Myocyte (in vitro differentiated cells): ENCODE measurements at regions not wholly inside any gene's neighbourhood (a gene's known extent, or its start where the extent isn't known, plus 50 kb on each side); places are given as distances from the start of the nearest gene placed in this dataset.
A peak's percentile ranks its signal among the peaks of the same experiment; 100 is the strongest.
"Not testable (repeated sequence)": the region's sequence is repeated elsewhere in the genome, so short reads cannot be mapped to it uniquely, and the experiment has no call there.

ENCODE experiments used
- DNase-seq: peaks from one replicate; pipeline ENCODE4 v3.0.0-alpha.2; 2012; ENCODE audit warnings: low read depth

DNA sequence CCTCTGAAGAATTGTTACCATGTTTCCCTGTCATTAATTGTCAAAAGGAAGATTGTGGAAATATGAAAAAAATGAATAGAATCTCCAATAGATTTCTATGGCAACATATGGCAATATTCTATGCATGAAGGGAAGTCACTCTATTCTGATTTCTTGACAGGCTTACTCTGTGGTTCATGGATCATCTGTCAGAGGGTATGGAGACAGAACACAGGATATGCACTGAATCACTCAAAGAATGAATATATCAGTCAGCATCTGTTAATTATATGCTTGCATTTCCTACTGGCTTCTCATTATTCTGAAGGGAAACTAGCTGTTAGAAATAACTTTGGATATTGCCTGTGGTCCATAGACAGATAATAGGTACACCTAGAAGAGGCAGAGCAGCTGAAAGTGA, 918.9 kb downstream of the DTWD2 start:
- DNase-seq, result no peak

DNA sequence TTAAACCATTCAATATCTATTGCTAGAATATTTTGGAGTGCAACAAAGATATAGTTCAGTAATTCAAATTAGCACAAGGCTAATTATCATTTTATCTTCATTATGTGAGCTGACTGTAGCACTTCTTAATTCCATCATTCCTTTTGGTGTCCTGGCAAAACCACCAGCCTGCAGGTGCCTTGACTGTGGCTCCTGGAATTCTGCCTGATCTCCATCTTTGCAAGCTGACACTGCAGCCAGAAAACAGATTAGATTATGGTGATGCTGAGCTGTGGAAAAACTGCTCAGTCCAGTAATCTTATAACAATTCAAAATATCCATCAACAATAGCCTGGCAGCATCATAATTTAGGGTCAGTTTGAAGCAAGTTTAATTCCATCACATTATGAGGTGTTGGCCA, 919.5 kb downstream of the DTWD2 start:
- no peak for DNase-seq

DNA sequence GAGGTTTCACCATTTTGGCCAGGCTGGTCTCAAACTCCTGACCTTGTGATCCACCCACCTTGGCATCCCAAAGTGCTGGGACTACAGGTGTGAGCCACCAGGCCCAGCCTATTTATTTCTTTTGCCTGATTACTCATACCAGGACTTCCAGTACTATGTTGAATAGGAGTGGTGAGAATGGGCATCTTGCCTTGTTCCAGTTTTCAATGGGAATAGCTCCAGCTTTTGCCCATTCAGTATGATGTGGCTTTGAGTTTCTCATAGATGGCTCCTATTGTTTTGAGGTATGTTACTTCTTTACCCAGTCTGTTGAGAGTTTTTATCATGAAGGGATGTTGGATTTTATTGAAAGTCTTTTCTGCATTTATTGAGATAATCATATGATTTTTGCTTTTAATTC, 924.5 kb downstream of the DTWD2 start:
- DNase-seq, result not testable (repeated sequence)

DNA sequence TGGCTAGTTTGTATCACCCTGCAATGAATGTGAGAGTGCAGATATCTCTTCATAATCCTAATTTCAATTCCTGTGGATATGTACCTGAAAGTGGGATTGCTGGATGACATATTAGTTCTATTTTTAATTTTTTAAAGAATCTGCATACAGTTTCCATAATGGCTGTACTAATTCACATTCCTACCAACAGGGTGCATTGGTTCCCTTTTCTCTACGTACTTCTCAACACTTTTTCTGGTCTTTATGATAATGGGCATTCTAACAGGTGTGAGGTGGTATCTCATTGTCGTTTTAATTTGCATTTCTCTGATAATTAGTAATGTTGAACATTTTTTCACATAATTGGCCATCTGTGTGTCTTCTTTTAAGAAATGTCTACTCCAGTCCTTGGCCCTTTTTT, 927.5 kb downstream of the DTWD2 start:
- DNase-seq, result no peak

DNA sequence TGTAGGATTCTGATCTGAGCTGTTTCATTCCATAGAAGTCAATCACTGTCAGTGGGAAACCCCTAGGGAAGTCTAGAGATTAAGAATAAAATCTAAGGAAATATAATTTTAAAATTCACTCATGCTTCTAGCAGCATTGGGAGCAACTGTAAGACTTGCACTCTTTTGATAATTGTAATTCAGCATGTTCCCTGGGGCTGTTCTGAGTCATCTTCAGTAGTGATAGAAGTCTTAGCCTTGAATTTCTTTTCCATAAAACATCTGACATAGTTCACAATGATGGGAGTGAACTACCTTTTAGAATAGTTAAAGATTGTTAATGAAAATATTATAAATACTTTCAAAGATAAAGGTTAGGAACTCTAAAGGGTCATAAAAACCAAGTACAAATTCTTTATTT, 935.8 kb downstream of the DTWD2 start:
- DNase-seq, result no peak

DNA sequence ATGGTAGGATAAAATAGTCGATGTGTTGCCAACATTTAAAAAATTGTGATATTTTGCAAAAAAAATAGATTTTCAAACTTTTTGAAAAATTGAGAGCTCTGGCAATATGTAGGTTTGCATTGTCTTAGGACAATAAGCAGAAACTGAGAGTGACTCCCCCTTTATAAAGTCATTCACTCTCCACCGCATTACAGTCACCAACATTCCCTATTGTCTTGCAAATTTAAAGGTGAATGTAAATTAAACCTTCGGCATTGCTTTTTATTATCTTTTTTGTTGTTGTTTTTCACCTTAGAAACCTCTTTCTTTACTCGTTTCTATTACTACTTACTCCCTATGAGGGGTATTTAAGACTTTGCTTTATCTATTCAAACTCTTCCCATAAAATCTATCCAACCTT, 944.2 kb downstream of the DTWD2 start:
- DNase-seq, result no peak

DNA sequence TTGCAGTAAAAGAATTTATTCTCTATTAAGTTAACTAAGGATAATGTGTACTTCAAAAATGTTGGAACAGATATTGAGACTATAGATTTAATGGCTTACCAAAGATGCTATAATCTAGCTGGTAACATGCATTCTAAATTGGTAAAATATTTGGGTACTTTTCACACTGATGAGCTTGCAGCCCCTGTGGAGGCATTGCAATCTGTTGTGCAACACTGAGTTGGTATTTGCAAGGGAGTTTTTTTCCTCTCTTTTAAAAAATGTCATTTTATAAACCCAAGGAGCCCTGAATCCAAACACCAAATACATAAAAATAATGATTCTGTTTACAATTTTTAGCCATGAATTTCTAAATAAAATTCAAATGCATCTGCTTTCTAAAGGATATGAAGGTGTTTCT, 944.8 kb downstream of the DTWD2 start:
- no peak for DNase-seq

DNA sequence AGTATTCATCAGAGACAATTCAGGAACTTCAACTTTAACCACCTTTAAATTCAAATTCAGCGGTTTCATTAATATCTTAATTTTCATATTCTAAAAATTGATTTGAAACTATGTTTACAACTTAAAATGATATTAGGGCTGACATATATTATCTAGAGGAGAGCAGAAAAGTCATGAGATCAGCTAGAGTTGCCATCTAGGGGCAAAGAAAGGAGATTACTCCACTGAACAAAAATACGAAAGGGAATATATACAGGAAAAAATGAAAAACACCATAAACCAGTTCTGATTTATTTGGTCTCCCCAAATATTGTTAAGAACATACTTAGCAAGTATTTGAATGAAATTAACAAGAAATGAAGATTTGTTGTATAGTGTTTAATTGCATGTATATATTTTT, 946.3 kb downstream of the DTWD2 start:
- peak; percentile 2 for DNase-seq

DNA sequence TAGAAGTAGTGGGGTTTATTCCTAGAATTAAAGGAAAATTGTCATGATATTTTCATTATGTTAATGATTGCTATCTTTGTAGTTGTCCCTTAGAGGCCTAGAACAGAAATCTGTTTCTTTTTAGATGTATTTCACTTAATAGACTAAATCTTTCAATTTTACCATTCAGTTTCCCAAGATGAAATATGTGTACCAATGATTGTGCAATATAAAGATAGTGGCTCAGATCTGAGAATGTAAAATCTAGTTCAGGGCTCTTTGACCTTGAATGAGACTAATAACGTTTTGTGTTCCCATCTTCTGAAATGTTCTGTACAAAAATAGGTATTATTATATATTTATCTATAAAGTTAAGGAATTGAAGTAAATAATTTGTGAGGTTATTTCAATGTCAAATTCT, 947.9 kb downstream of the DTWD2 start:
- no peak for DNase-seq

DNA sequence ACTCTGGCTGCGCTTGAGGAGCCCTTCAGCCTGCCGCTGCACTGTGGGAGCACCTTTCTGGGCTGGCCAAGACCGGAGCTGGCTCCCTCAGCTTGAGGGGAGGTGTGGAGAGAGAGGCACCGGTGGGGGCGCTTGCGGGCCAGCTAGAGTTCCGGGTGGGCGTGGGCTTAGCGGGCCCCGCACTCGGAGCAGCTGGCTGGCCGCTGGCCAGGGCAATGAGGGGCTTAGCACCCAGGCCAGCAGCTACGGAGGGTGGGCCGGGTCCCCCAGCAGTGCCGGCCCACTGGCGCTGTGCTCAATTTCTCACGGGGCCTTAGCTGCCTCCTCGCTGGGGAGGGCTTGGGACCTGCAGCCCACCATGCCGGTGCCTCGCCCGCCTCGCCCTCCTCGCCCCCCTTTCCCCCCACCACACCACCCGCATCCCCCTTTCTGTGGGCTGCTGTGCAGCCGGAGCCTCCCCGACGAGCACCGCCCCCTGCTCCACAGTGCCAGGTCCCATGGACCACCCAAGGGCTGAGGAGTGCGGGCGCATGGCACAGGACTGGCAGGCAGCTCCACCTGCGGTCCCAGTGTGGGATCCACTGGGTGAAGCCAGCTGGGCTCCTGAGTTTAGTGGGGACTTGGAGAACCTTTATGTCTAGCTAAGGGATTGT, 954.5 kb downstream of the DTWD2 start:
- DNase-seq, result no peak

DNA sequence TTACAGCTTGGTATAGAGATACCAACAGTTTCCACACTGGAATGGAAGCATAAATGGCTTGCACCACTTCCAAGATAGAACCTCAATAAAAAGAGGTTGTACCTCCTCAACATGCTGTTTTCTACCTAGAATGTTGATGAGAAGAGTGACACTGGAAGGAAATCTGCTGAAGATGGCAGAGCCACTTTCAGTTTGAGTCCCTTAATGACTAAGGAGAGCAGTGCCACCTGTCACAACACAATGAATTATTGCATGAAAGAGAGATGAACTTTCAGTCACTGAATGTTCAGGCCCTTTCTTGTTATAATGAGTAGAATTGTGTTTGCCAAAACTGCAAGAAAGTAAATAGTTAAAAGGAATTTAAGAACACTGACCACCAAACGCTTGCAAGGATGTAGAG, 958.5 kb downstream of the DTWD2 start:
- no peak for DNase-seq

DNA sequence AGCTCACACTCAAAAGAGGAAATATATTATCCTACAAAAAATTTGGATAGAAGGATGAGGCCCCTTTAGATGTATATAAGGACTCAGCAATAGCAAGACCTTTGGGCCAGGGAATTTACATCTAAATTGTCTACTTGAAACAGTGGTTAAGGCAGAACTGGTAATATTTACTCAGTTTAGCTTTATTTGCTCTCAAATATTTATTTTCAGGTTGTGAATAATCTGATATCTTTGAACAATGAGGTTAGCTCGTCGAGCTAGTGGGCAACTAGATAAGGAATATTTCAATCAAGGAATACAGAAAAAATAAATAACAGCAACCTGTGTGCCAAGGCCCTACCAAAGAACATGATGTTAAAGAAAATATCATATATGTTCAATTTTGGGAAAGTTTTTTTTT, 966.3 kb downstream of the DTWD2 start:
- no peak for DNase-seq

DNA sequence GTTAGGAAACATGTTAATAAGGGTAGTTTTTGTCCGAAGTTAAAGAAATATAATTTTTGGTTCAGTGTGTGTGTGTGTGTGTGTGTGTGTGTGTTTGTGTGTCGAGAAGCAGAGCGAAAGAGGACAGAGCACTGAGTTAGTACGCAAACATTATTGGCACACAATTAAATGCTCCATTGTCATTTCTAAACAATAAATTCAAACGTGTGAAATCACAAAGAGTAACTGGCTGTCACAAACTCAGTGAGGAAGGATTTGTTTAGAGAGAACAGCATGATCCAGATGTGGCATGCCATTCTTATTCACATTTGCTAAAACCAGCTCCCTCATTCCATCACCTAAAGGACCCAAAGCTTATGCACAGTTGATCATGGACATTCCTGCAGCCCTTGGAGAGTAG, 970.8 kb downstream of the DTWD2 start:
- no peak for DNase-seq

DNA sequence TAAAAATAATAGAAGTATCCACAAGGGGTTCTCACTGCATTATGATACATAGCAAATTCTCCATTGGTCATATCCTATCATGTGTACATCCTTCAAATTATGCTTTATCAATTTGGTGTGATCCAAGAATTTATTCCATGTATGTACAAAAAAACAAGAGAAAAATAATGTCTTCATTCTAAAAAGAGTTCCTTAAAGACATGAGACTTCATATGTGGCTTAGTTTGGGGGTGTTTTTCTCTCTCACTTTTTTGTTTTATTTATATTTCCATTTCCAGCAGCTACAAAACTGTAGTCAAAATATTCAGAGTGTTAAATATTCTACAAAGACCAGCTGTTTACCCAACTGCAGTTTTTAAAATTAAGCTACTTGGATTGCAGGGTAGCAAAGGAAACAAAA, 972.0 kb downstream of the DTWD2 start:
- DNase-seq, result no peak

DNA sequence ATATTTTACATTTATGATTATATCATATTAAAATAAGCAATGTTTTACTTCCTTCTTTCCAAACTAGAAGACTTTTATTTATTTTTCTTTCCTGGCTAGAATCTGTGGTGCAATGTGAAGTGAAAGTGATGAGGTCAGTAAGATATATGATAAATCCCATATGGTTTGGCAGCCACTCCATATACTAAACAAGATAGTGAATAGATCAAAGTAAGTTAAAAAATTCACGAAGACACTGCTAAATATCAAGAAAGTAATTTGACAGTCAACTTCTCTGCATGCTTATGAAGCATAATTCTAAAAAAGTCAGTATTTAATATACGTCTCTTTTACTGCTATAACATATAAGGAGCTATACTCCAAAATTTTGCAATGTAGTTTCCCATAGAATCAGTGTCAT, 972.8 kb downstream of the DTWD2 start:
- no peak for DNase-seq

DNA sequence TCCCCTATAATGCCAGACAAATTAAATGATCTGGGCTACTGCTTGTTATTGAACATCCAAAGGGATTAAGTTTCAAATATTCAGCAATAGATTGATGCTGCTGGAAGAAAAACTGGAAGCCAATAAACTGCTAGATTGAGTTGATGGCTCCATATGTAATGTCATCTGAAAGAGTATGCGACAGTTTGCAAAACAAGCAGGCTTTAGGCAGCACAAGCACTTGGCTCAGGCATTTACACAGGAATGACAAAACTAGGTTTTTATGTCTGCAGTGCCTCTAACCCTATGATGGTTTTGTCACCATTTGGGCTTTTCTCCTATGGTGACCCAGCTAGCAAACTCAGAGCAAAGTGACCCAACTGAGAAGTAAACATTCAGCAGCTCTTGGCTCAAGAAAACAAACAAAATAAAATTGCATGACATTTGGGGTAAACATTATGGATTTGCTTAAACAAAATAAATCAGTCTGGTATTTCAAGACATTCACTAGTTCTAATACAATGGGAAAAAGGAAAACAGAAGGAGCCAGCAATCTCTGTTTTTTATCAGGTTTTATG, 978.5 kb downstream of the DTWD2 start:
- DNase-seq, result no peak

DNA sequence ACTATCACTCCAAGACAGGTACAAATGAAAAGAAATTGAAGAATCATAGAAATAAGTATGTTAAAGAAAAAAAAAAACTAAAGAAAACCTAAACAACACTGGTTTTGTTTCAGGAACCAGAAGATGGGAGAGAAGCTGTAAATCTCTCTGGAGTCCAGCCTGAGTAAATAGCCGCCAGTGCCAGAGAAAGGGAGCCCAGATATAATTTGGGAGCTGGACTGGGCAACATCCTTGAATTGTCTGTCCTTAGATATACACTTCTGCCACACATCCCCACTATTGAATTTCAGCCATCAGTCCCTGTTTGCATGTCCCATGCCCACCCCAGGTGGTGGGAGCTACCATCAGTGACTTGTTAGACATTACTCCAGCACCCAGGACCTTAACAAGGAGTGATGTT, 979.6 kb downstream of the DTWD2 start:
- DNase-seq, result no peak

DNA sequence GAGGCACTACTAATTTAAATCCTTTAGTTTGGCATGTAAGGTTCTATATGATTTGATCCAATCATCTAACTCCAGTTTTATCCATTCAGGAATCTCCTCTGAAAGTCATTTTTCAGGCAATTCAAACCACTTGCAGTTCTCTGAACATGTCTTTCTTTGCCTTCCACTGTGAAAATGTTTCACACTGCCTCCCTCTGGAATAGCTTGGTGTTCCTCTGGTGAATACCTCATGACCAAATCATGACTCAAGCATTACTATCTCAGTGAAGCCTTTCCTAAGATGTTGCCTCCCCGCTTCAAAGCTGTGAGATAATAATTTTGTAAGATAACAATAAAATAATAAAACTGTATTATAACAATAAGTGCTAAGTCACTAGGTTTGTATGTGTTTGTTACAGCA, 981.1 kb downstream of the DTWD2 start:
- peak; percentile 2 for DNase-seq

DNA sequence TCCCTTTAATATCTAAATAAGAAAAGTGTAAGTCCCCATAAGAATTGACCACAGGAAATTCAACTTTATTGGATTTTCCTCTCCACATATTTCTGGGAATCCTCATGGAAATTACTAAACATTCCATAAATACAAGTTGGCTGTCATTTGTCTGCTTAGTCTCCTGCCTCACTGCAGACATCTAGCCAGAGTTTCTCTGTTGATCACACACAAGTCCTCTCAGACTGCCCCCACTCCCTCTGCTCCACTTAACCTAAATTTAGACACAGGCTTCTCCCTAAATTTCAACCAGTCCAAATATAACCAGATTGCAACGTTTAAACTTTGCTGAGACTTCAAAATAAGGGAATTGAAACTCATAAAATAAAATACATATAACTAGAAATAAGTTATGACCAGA, 982.1 kb downstream of the DTWD2 start:
- DNase-seq, result peak; percentile 5

DNA sequence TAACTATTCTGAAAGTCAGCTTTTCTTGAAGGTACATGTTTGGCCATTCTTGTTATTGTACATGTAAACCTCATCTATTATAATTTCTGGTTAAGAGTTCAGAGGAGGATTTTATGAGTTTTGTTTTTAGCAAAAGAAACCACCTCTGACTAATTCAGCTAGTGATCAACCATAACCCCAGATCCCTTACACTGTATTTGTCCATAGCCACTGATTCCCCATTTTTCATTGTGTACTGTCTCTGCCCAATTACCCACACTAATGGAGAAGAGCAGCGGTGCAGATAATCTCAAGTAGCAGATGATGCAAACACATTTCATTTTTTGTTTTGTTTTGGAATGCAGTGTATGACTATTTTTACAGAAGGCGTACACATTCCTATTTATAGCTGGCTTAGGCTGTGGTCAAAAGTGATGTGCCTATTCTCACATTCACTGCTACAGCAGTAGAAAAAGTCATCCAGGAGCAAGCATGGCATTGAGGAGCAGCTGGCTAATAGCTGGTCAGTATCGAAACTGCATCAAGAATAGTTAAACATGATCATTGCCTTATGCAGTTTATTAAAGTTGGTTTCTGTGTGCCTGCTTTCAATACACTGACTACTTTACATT, 988.3 kb downstream of the DTWD2 start:
- DNase-seq, result peak; percentile 64

DNA sequence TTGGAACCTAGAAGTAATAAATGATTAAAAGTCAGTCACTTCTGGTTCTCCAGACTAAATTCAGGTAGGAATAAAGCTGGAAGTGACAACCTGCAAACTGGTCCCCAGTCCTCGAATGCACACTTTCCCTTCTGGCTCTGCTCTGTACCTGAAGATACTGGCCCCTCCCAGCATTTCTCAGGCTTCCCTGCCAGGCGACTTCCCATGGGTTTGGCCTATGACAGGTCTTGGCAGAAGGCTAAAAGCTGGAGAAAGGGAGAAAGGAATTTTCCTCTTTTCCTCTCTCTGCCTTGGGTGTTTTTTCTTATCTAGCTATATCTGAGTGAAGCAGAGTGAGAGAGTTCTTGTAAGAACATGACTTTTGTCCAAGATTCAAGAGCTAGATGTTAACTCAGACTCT, 1005.7 kb downstream of the DTWD2 start:
- no peak for DNase-seq

DNA sequence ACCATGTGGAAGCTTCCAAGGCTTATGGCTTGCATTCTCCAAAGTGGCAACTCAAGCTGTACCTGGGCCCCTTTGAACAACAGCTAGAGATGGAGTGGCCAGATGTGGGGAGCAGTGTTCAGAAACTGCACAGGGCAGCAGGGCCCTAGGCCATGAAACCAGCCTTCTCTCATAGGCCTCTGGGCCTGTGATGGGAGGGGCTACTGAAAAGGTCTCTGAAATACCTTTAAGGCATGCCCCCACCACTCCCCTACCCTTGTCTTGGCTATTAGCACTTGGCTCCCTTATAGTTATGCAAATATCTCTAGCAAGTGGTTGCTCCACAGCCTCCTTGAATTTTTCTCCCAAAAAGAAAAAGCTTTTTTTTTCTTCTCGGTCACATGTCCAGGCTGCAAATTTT, 1014.6 kb downstream of the DTWD2 start:
- DNase-seq, result no peak

DNA sequence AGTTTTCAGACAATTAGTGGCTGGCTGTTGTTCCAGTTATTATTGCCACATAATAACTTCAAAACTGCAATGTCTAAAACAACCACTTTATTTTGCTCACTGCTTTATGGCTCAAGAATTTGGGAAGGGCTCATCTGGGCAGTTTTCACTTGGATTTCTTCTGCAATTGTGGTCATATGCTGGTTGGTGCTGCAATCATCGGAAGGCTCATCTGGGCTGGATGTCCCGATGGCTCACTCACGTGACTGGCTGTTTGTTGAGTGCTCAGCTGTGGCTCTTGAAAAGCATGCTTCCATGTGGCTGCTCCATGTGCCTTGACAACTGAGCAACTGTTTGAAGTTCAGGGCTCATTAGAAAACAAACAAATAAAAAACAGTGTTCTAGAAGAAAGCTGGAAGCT, 1032.5 kb downstream of the DTWD2 start:
- DNase-seq, result no peak
